ENCODE measurements at regions not wholly inside any gene's neighbourhood (a gene's known extent, or its start where the extent isn't known, plus 50 kb on each side); places are given as distances from the start of the nearest gene placed in this dataset.
"Not testable (repeated sequence)": the region's sequence is repeated elsewhere in the genome, so short reads cannot be mapped to it uniquely, and the experiment has no call there.

DNA sequence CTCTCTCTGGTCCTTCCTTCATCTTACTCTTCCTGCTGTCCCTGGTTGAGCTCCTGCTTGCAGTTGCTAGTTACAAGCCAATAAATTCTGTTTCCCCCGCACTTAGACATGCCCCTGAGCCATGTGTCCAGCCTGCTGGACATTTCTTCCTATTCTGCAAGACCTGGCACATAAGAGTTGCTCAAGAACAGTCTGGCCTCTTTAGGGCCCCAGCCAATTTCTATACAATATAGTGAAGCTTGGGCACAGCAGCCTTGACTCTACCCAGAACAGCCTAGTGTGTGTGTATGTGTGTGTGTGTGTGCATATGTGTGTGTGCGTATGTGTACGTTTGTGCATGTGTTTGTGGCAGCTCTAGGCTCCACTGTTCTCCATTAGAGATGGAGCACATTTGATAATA, 276.0 kb downstream of the CYRIA start:
- no peak for DNase-seq

DNA sequence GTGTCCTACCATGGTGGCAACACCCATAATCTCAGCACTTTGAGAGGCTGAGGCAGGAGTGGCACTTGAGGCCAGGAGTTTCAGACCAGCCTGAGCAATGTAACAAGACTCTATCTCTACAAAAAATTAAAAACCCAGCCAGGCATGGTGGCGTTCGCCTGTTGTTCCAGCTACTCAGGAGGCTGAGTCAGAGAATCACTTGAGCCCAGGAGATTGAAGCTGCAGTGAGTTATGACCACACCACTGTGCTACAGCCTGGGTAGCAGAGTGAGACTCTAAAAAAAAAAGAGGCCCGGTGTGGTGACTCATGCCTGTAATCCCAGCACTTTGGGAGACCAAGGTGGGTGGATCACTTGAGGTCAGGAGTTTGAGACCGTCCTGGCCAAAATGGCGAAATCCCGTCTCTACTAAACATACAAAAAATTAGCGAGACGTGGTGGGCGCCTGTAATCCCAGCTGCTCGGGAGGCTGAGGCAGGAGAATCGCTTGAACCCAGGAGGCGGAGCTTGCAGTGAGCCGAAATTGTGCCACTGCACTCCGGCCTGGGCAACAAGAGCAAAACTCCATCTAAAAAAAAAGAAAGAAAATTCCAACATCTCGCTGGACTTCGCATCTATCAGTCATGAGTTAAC, 277.3 kb downstream of the CYRIA start:
- not testable (repeated sequence) for DNase-seq

DNA sequence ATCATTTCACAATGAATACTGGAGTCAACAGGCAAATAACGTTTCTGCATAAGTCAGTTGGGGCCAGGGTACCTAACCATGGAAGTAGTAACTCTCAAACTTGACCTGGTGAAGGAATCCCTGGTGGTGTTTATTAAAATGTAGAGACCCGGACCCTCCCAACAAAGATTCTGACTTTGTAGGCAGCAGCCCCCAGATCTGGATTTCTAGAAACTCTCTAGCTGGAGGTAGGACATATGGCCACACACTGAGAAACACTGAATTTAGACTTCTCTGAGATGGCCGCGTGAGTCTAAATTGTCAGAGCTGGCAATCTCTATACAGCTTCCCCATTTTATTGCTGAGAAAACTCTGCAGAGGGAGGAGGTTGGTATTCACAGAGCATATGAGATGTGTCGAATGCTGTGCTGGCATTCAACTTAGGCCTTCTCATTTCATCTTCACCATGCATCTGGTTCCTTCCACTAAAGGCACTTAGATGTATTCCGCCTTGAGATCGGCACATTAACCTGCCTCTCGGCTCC, 278.1 kb downstream of the CYRIA start:
- DNase-seq: no peak

DNA sequence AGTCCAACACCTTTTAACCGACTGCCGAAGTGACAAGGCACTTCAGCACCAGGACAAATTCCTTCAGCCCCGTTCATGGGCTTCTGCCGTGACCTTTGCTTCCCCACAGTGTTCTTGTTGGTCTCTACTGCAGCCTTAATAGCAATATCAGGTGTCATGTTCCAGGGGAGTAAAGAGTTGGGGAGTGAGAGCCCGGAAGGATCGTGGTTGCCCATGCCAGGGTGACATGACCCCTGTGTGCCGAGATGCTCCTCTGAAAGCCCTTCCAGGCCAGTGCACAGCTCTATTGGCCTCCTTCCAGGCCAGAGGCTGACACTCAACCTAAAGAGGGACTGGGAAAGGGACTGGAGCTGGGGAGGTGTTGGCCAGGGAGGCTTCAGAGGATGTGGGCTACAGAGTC, 279.2 kb downstream of the CYRIA start:
- no peak for DNase-seq

DNA sequence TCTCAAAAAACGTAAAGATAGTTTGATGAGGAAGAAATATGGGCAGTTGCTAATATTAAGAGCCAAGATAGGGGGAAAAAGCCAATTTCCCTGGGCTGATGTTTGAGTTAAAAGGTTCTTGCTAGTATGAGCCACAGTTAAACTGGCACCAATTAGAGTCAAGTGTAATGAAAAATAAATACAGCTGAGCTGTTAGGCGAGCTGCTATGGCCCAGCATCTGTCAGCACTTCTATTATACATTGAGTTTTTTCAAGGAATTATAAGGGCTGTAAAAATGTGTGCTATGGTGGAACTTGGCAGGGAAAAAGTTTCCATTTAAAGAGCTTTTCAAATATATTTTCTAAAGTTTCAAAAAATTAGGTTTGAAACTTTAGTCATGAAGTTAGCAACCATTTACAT, 279.6 kb downstream of the CYRIA start:
- DNase-seq: no peak

DNA sequence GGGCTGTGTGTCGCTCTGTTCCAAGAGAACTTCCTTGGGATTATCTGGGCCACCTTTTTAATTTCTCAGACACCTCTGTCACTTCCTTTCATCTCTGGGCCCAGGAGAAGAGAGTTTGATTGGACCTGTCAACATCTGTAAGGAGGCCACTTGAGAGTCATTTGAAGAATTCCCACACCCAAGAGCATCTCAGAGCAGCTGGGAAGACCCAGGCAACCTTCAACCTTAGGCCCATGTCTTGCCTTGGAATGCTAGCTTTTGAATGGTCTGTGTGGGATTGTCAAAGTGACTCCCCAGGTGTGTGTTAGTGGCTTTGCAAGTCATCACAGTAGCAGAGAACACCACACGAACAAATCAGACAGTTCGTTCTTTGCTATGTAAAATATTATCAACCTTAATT, 280.3 kb downstream of the CYRIA start:
- no peak for DNase-seq

DNA sequence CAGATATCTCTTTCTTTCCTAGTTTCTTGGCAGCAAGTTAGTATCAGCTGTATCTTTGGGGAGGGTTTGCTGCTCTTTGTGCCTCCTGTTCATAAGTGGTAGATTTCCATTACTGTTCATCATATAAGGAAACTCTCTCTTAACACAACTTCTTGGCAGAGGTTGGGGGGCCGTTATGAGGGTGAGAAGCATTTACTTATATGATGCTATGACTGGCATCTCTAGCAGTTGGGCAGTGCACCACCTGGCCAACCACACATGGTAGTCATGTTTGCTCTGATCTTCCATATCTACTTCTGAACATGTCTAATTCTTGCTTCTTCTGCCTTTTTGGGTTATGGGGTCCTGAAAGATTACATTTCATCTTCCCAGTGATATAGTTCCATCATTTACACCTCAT, 282.2 kb downstream of the CYRIA start:
- DNase-seq: no peak

DNA sequence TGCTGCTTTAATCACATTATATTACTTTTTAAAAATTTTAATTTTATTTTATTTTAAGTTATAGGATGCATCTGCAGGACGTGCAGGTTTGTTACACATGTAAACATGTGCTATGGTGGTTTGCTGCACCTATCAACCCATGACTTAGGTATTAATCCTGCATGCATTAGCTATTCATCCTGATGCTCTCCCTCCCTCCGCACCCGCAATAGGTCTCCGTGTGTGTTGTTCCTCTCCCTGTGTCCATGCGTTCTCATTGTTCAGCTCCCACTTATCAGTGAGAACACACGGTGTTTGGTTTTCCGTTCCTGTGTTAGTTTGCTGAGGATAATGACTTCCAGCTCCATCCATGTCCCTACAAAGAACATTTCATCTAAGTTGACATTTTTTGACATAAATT, 283.2 kb downstream of the CYRIA start:
- DNase-seq: no peak

DNA sequence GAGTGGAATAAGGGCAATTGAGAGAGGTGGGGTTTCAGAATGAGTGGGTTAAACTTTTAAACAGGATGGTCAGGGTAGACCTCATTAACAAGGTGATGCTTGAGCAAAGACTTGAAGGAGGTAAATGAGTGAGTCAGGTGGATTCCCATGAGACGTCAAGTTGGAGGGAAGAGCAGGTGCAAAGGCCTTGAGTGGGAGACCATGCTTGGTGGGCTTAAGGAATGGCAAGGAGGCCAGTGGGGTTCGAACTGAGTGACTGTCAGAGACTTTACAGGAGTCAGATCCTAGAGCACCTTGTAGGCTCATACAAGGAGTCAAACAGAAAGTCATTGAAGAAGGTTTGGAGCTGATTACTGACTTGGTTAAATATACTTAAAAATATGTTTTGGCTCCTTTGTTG, 284.1 kb downstream of the CYRIA start:
- DNase-seq: no peak

DNA sequence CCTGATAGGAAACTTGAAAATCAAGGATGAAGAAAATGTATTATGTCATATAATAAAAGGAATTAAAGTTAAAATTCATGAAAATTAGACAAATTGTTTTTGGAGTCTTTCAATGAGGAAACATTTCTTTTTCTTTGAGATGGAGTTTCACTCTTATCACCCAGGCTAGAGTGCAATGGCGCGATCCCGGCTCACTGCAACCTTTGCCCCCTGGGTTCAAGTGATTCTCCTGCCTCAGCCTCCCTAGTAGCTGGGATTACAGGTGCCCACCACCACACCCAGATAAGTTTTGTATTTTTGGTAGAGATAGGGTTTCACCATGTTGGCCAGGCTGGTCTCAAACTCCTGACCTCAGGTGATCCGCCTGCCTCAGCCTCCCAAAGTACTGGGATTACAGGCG, 285.7 kb downstream of the CYRIA start:
- DNase-seq: not testable (repeated sequence)

DNA sequence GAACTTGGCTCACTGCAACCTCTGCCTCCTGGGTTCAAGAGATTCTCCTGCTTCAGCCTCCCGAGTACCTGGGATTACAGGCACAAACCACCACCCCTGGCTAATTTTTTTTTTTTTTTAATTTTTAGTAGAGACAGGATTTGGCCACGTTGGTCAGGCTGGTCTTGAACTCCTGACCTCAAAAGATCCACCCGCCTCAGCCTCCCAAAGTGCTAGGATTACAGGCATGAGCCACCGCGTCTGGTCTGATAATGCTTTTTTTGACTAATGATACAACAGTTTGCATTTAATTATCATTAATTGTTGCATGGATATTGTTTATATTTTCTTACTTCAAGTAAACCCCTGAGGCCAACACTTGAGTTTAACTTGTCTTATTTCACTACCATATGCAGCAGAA, 286.6 kb downstream of the CYRIA start:
- DNase-seq: not testable (repeated sequence)

DNA sequence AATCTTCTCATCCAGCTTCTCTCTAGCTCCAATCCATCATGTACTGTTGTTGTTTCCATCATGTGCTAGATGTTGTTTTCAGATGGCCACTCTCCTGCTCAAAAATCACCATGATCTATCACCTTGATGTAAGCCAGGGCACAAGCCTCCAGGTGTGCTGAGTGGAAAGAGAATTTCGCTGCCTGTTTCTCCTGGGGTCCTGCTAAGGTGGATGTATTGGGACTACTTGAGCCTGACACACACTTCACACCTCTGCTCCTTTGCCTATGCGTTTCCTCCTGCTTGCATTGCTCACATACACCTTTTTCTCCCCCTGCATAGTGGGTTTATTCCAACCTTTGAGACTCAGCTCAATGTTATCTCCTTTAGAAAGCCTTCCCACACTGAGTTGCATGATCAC, 287.6 kb downstream of the CYRIA start:
- DNase-seq: no peak

DNA sequence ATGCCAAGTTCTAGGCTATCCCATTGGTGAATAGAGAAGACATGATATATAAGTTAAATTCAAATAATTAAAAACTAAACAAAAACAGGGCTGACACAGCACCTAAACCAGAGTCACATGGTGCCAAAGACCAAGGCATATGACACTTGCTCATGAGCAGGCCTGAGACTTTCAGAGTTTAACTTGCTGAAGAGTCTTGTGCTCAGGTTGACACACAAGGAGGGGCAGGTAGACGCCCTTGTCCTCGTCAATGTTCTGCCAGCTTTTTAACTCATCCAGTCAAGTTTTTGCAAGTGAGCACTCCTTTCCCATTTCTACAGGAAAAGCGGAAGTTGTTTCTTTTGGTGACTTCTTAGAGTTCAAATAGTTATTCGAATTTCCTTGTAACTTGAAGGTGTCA, 289.7 kb downstream of the CYRIA start:
- no peak for DNase-seq

DNA sequence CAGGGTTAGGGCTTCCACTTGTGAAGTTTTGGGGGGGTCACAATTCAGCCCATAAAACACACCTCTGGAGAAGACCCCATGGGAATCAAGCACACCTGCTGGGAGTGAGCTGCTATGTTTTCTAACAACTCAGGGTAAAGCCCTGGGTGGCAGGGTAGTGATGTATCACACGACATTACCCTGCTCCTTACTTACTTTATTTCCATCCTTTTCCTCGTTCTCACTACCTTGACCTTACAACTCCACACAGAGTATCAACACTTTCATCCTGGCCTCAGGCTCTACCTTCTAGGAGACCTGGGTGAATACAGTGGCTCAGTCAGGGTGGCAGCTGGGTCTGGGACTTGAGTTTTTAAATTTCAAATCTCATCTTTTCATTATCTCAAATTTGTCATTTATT, 290.3 kb downstream of the CYRIA start:
- DNase-seq: no peak

DNA sequence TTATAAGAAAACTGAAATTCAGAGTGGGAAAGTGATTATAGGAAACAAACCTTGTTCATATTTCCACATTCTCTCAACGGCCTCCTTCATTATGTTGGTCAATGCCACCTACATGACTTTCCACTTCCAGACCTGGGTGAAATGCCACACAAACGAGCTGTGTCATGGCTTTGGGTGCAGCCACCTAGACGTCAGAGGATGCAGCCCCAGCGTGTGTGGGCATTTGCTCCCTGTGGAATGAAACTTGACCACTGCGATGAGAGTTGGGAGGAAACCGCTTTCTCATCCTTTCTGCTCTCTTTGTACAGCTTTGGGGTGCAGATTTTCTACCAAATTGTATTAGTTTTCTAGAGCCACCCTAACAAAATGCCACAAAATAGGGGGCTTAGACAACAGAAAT, 291.0 kb downstream of the CYRIA start:
- no peak for DNase-seq

DNA sequence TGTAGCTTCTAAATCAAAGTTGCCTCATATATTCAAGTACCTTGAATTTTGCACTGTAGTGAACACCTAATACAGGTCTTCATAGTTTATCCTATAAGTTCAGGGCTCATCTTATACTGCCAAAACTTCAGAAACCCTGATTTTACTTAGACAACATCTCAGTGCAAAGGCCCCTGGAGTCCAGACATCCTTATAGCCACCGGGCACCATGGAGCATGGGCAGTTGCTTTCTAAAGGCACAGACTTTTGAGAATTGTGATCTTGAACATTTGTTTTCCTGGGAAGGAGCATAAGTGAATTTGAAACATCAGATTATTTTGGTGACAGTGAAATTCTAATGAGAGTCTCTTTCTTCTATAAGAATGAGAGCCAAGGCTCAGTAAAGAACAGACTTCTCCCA, 292.3 kb downstream of the CYRIA start:
- no peak for DNase-seq

DNA sequence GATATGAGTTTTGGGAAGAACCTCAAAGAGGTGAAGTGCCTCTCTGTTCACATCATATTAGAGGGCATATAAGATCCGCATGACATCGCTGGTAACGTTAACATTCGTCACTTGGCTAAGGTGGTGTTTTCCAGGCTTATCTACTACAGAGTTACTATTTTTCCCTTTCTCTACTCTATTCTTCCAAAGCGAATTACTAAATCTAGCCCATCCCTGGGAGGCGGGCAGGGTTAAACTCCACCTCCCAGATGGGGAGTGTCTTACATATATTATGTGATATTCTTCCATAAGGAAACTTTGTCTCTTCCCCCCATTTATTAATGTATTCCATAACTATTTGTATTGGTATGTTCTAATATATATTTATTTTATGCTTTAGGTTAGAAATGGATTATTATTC, 293.9 kb downstream of the CYRIA start:
- DNase-seq: no peak

DNA sequence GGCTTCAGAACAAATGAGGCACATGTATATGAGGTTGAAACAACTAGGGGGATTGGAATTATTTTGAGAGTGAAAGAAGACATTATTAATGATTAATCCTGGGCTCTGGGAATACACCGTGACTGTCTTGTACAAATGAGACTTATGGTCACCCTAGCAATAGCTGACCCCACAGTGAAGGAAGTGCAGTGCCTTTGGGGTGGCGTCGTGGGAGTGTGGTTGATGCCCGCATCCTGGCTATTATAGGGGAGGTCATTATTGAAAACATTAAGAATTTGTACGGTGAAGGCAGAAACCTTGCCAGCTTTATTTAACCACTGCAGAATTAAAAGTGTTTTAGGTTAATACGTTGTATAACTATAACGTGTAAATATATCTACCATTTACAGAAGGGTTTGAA, 296.7 kb downstream of the CYRIA start:
- DNase-seq: no peak

DNA sequence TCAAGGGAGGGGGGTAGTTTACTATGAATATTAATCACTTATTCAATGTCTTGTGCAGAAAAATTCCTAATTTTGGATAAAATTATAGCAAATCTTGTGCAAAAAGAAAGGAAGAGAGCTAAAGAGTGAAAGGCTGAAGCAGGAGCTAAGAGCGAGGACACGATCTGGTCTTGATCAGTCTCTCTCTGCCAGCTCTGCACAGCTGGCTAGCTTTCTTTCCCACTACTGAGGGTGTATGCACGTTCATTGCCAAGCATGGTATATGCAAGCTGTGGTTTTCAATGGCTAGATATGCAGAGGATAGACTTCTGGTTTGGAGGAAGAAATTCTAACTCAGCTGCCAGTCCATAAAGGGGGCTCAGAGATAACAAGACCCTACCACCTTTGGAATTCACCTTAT, 297.3 kb downstream of the CYRIA start:
- no peak for DNase-seq

DNA sequence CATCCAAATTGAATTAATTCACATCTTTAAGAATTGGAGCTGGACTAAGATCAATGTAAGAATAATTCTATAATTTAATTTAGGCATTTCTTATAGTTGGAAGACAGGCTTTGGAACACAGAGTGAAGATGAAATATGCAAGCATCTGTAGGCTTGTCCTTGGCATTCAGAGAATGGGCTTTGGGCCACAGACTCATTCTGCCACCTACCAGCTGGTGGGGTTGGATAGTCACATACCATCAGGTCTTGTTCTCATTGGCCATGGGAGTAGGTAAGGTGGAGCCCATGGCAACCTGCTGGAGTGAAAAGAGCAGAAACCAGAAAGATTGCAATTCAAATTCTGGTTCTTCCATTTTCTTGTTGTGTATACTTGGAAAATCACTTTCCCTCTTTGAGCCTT, 300.3 kb downstream of the CYRIA start:
- DNase-seq: no peak

DNA sequence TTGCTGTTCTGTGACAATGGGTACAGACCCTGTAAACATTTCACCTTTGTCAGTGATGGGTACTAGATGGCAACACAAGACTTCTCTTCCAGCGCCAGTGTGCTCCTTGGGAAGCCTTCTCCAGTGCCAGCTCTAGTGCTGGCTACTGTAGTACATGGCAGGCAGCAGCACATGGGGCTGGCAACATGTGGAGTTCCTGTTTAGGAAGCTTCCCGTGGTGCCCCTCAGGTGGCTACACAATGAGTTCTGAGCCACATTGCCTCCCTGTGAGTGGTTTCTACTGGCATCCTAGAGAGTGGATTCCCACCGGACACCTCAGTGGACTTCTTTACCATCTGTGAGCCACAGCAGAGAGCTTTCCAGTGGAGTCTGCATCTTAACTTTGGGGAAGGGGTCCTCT, 302.1 kb downstream of the CYRIA start:
- DNase-seq: no peak

DNA sequence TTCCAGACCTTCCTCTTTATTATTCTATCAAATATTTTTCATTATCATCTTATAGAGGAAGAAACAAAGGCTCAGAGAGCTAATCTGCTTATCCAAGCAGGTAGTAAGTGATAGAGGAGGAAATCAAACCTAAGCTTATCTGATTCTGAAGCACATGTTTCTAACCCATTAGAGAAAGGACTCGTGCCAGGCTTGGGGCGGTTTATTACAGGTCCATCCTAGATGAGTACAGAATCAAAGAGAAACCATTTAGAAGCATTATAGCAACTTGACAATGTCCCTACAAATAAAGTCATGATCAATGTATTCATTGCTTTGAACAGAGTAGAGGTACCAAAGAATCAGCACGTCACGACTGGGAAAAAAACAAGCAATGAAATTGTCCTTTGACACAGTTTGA, 303.0 kb downstream of the CYRIA start:
- no peak for DNase-seq

DNA sequence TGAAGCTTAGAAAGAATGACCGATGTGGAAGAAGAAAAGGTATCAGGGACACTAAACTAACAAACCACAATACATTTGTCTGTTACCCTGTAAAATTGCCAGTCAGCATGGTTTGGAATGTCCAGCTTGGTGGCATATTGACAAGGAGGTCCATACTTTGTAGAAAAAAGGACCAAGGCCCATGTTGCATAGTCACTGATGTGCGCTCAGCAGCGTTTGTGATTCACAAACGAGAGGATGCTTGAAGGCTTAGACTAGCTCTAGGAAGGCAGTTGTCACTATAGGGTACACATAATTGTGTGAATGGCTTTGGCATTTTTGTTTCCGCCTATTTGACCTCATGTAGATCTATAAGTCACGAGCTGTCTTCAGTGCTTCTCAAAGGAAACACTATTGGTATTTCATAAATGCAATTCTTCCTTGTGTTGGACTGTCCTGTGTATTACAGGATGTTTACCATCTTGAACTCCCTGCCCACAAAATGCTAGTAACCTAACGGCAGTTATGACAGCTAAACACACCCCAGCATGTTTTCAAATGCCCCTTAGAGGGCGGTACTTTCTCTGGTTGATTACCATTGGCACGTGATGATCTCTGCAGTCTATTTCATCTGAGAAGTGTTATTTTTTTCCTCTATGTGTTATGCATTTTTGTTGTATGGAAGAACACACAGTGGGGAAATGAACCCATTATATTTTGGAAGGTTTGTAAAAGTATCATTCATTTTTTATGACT, 304.2 kb downstream of the CYRIA start:
- DNase-seq: no peak

DNA sequence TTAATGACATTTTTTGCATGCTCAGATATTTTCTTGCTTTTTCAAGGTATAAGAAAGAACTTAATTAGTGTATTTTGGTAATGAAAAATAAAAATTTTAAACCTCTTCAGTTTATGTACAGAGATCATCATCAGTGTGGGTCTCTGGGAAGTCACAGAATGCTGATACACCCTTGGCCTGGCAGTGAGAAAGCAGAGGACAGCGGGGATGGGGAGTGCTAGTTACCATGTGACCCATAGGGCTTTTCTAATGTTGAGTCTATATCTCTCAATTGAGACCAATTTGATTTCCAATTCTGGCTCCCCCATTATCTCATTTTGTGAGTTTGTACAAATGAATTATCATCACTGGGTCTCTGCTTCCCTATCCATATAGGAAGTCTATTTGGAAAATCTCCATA, 305.7 kb downstream of the CYRIA start:
- DNase-seq: no peak

DNA sequence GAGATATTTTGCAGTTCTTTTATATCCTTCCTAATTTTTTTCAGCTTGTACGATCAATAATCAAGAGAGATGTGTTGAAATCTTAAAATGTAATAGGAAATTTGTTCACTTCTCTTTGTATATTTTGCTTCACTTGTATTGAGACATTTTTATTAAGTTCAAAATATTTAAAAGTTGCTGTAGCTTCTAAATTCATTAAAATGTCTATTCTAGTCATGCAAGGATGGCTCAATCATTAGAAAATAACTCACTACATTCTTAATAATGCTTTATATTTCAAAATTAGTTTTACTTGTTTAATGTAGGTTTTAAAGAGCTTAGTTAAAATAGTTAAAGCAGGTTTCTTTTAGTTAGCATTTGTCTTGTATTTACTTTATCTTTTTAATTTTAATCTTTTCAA, 308.4 kb downstream of the CYRIA start:
- no peak for DNase-seq
